ENCODE measurements at regions not wholly inside any gene's neighbourhood (a gene's known extent, or its start where the extent isn't known, plus 50 kb on each side); places are given as distances from the start of the nearest gene placed in this dataset.
"Not testable (repeated sequence)": the region's sequence is repeated elsewhere in the genome, so short reads cannot be mapped to it uniquely, and the experiment has no call there.

GRCh38 chr13:53452263-53452808 lies 423.7 kb downstream of the OLFM4 start:
- not testable (repeated sequence) for H3K4me3 ChIP-seq (ENCODE audit: low read depth in 1 of 2, low read length in 2 of 2); H3K36me3 ChIP-seq (ENCODE audit: insufficient read depth, low read length); H3K9me3 ChIP-seq (ENCODE audit: low read length); H3K4me1 ChIP-seq (ENCODE audit: insufficient read depth, low read length); H3K9ac ChIP-seq (ENCODE audit: low read length); H3K27ac ChIP-seq (ENCODE audit: low read depth, low read length); H3K27me3 ChIP-seq (ENCODE audit: control insufficient read depth in 1 of 2, insufficient read depth in 2 of 2, low read length in 2 of 2)

- Histone ChIP-seq H3K27me3 (ENCODE audit: control insufficient read depth in 1 of 2, insufficient read depth in 2 of 2, low read length in 2 of 2) (no peaks in the 10 kb centered on the region), H3K4me3 (ENCODE audit: low read depth in 1 of 2, low read length in 2 of 2) (no peak overlapping the region), H3K36me3 (ENCODE audit: insufficient read depth, low read length) (no peaks in the 10 kb centered on the region), H3K9me3 (ENCODE audit: low read length) (no peaks in the 10 kb centered on the region), H3K4me1 (ENCODE audit: insufficient read depth, low read length) (peaks cover 9% of the 10 kb centered on the region), H3K9ac (ENCODE audit: low read length) (no peak overlapping the region), H3K27ac (ENCODE audit: low read depth, low read length) (peak overlapping the region; percentile 26)
These were observed 432.2 kb downstream of the OLFM4 start for GRCh38 chr13:53460796-53461195.

GRCh38 chr13:53463106-53463505 lies 434.5 kb downstream of the OLFM4 start:
- peaks cover 9% of the 10 kb centered on the region for H3K4me1 ChIP-seq (ENCODE audit: insufficient read depth, low read length)
- H3K36me3 ChIP-seq (ENCODE audit: insufficient read depth, low read length), result no peaks in the 10 kb centered on the region
- H3K9me3 ChIP-seq (ENCODE audit: low read length), result no peaks in the 10 kb centered on the region
- H3K27ac ChIP-seq (ENCODE audit: low read depth, low read length), result no peak overlapping the region
- H3K4me3 ChIP-seq (ENCODE audit: low read depth in 1 of 2, low read length in 2 of 2), result no peak overlapping the region
- no peak overlapping the region for H3K9ac ChIP-seq (ENCODE audit: low read length)
- H3K27me3 ChIP-seq (ENCODE audit: control insufficient read depth in 1 of 2, insufficient read depth in 2 of 2, low read length in 2 of 2), result no peaks in the 10 kb centered on the region

GRCh38 chr13:53466576-53466975 lies 438.0 kb downstream of the OLFM4 start:
- Histone ChIP-seq H3K4me1 (ENCODE audit: insufficient read depth, low read length) (no peaks in the 10 kb centered on the region), H3K27ac (ENCODE audit: low read depth, low read length) (no peak overlapping the region), H3K36me3 (ENCODE audit: insufficient read depth, low read length) (no peaks in the 10 kb centered on the region), H3K9me3 (ENCODE audit: low read length) (no peaks in the 10 kb centered on the region), H3K27me3 (ENCODE audit: control insufficient read depth in 1 of 2, insufficient read depth in 2 of 2, low read length in 2 of 2) (no peaks in the 10 kb centered on the region), H3K9ac (ENCODE audit: low read length) (no peak overlapping the region), H3K4me3 (ENCODE audit: low read depth in 1 of 2, low read length in 2 of 2) (no peak overlapping the region)

- H3K36me3 ChIP-seq (ENCODE audit: insufficient read depth, low read length), result no peaks in the 10 kb centered on the region
- no peaks in the 10 kb centered on the region for H3K4me1 ChIP-seq (ENCODE audit: insufficient read depth, low read length)
- no peak overlapping the region for H3K4me3 ChIP-seq (ENCODE audit: low read depth in 1 of 2, low read length in 2 of 2)
- no peak overlapping the region for H3K27ac ChIP-seq (ENCODE audit: low read depth, low read length)
- H3K9me3 ChIP-seq (ENCODE audit: low read length), result no peaks in the 10 kb centered on the region
- H3K9ac ChIP-seq (ENCODE audit: low read length), result no peak overlapping the region
- no peaks in the 10 kb centered on the region for H3K27me3 ChIP-seq (ENCODE audit: control insufficient read depth in 1 of 2, insufficient read depth in 2 of 2, low read length in 2 of 2)
These were observed 444.8 kb downstream of the OLFM4 start for GRCh38 chr13:53473397-53473796.

GRCh38 chr13:53474878-53475277 lies 446.3 kb downstream of the OLFM4 start:
- Histone ChIP-seq H3K36me3 (ENCODE audit: insufficient read depth, low read length) (no peaks in the 10 kb centered on the region), H3K9me3 (ENCODE audit: low read length) (no peaks in the 10 kb centered on the region), H3K9ac (ENCODE audit: low read length) (no peak overlapping the region), H3K27ac (ENCODE audit: low read depth, low read length) (no peak overlapping the region), H3K4me3 (ENCODE audit: low read depth in 1 of 2, low read length in 2 of 2) (no peak overlapping the region), H3K27me3 (ENCODE audit: control insufficient read depth in 1 of 2, insufficient read depth in 2 of 2, low read length in 2 of 2) (no peaks in the 10 kb centered on the region), H3K4me1 (ENCODE audit: insufficient read depth, low read length) (no peaks in the 10 kb centered on the region)

GRCh38 chr13:53490752-53491151 lies 462.1 kb downstream of the OLFM4 start:
- Histone ChIP-seq H3K9me3 (ENCODE audit: low read length) (no peaks in the 10 kb centered on the region), H3K4me3 (ENCODE audit: low read depth in 1 of 2, low read length in 2 of 2) (no peak overlapping the region), H3K9ac (ENCODE audit: low read length) (no peak overlapping the region), H3K36me3 (ENCODE audit: insufficient read depth, low read length) (no peaks in the 10 kb centered on the region), H3K4me1 (ENCODE audit: insufficient read depth, low read length) (no peaks in the 10 kb centered on the region), H3K27ac (ENCODE audit: low read depth, low read length) (no peak overlapping the region), H3K27me3 (ENCODE audit: control insufficient read depth in 1 of 2, insufficient read depth in 2 of 2, low read length in 2 of 2) (no peaks in the 10 kb centered on the region)

GRCh38 chr13:53494406-53494805 lies 465.8 kb downstream of the OLFM4 start:
- no peak overlapping the region for H3K27ac ChIP-seq (ENCODE audit: low read depth, low read length)

GRCh38 chr13:53499576-53500133 lies 471.0 kb downstream of the OLFM4 start:
- Histone ChIP-seq H3K36me3 (ENCODE audit: insufficient read depth, low read length) (no peaks in the 10 kb centered on the region), H3K27ac (ENCODE audit: low read depth, low read length) (no peak overlapping the region), H3K9me3 (ENCODE audit: low read length) (no peaks in the 10 kb centered on the region), H3K4me3 (ENCODE audit: low read depth in 1 of 2, low read length in 2 of 2) (no peak overlapping the region), H3K9ac (ENCODE audit: low read length) (no peak overlapping the region), H3K27me3 (ENCODE audit: control insufficient read depth in 1 of 2, insufficient read depth in 2 of 2, low read length in 2 of 2) (no peaks in the 10 kb centered on the region), H3K4me1 (ENCODE audit: insufficient read depth, low read length) (no peaks in the 10 kb centered on the region)

More at GRCh38 chr13:53494406-53494805, 465.8 kb downstream of the OLFM4 start:
- Histone ChIP-seq H3K9ac (ENCODE audit: low read length) (no peak overlapping the region), H3K27me3 (ENCODE audit: control insufficient read depth in 1 of 2, insufficient read depth in 2 of 2, low read length in 2 of 2) (no peaks in the 10 kb centered on the region), H3K4me3 (ENCODE audit: low read depth in 1 of 2, low read length in 2 of 2) (no peak overlapping the region), H3K9me3 (ENCODE audit: low read length) (no peaks in the 10 kb centered on the region), H3K36me3 (ENCODE audit: insufficient read depth, low read length) (no peaks in the 10 kb centered on the region), H3K4me1 (ENCODE audit: insufficient read depth, low read length) (no peaks in the 10 kb centered on the region)

GRCh38 chr13:53501387-53501786 lies 472.8 kb downstream of the OLFM4 start:
- no peaks in the 10 kb centered on the region for H3K9me3 ChIP-seq (ENCODE audit: low read length)
- H3K4me1 ChIP-seq (ENCODE audit: insufficient read depth, low read length), result no peaks in the 10 kb centered on the region
- no peak overlapping the region for H3K9ac ChIP-seq (ENCODE audit: low read length)
- no peak overlapping the region for H3K27ac ChIP-seq (ENCODE audit: low read depth, low read length)
- no peak overlapping the region for H3K4me3 ChIP-seq (ENCODE audit: low read depth in 1 of 2, low read length in 2 of 2)
- H3K27me3 ChIP-seq (ENCODE audit: control insufficient read depth in 1 of 2, insufficient read depth in 2 of 2, low read length in 2 of 2), result no peaks in the 10 kb centered on the region
- no peaks in the 10 kb centered on the region for H3K36me3 ChIP-seq (ENCODE audit: insufficient read depth, low read length)

GRCh38 chr13:53507741-53508140 lies 479.1 kb downstream of the OLFM4 start:
- no peaks in the 10 kb centered on the region for H3K9me3 ChIP-seq (ENCODE audit: low read length)
- H3K27ac ChIP-seq (ENCODE audit: low read depth, low read length), result no peak overlapping the region
- no peaks in the 10 kb centered on the region for H3K27me3 ChIP-seq (ENCODE audit: control insufficient read depth in 1 of 2, insufficient read depth in 2 of 2, low read length in 2 of 2)
- no peaks in the 10 kb centered on the region for H3K4me1 ChIP-seq (ENCODE audit: insufficient read depth, low read length)
- no peak overlapping the region for H3K9ac ChIP-seq (ENCODE audit: low read length)
- H3K36me3 ChIP-seq (ENCODE audit: insufficient read depth, low read length), result no peaks in the 10 kb centered on the region
- H3K4me3 ChIP-seq (ENCODE audit: low read depth in 1 of 2, low read length in 2 of 2), result no peak overlapping the region

- H3K27ac ChIP-seq (ENCODE audit: low read depth, low read length), result no peak overlapping the region
- no peak overlapping the region for H3K9ac ChIP-seq (ENCODE audit: low read length)
- H3K4me1 ChIP-seq (ENCODE audit: insufficient read depth, low read length), result no peaks in the 10 kb centered on the region
- no peaks in the 10 kb centered on the region for H3K9me3 ChIP-seq (ENCODE audit: low read length)
- no peaks in the 10 kb centered on the region for H3K36me3 ChIP-seq (ENCODE audit: insufficient read depth, low read length)
- no peak overlapping the region for H3K4me3 ChIP-seq (ENCODE audit: low read depth in 1 of 2, low read length in 2 of 2)
- no peaks in the 10 kb centered on the region for H3K27me3 ChIP-seq (ENCODE audit: control insufficient read depth in 1 of 2, insufficient read depth in 2 of 2, low read length in 2 of 2)
These were observed 484.0 kb downstream of the OLFM4 start for GRCh38 chr13:53512635-53513034.

Data from muscle layer of colon (tissue), 2 donors.